ENCODE measurements at regions not wholly inside any gene's neighbourhood (a gene's known extent, or its start where the extent isn't known, plus 50 kb on each side); places are given as distances from the start of the nearest gene placed in this dataset.

- Histone ChIP-seq H3K4me1 (ENCODE audit: control insufficient read depth, insufficient read depth, low read length) (peaks cover 40% of the 10 kb centered on the region), H3K9me3 (replicated peaks; ENCODE audit: control insufficient read depth, insufficient read depth, low read length) (no peaks in the 10 kb centered on the region), H3K9ac (ENCODE audit: control insufficient read depth, insufficient read depth, low read length) (peak overlapping the region; percentile 11), H3K79me2 (ENCODE audit: control insufficient read depth, insufficient read depth, low read length) (no peaks in the 10 kb centered on the region), H3K4me3 (0 out of 2 replicates have a peak overlapping the region, but pooled peaks have one; percentile 41), H3K4me2 (ENCODE audit: control insufficient read depth, insufficient read depth) (peak overlapping the region; percentile 97), H2AFZ (ENCODE audit: control insufficient read depth, low read depth, low read length) (no peak overlapping the region; the same call in none of the 2 replicates), H3K36me3 (ENCODE audit: control insufficient read depth in 2 of 2, insufficient read depth in 2 of 2, low read length in 1 of 2) (no peaks in the 10 kb centered on the region), H4K20me1 (ENCODE audit: control insufficient read depth, insufficient read depth) (no peaks in the 10 kb centered on the region), H3K27me3 (replicated peaks in 1 of 2; ENCODE audit: control insufficient read depth in 2 of 2, insufficient read depth in 2 of 2, low read length in 1 of 2) (no peaks in the 10 kb centered on the region), H3K27ac (ENCODE audit: control insufficient read depth, insufficient read depth) (peak overlapping the region; percentile 99)
- no TSS peak for BruUV-seq (replicated peaks)
- RAD21 ChIA-PET (ENCODE audit: unreplicated experiment) = interaction anchor here (0.8 to 4.3 kb wide), 14 partner anchors 16 to 173 kb away, joined by 3 to 35 read pairs (median 6); no protein-coding TSS in a partner anchor
- CTCF ChIA-PET = interaction anchor here (0.7 to 1.6 kb wide), 6 partner anchors 8 to 717 kb away, joined by 3 to 5 read pairs (median 4); no protein-coding TSS in a partner anchor
- DNase-seq (ENCODE audit: low read depth, low spot score) (no peak), ATAC-seq (no peak), FAIRE-seq (no peak)
- POLR2A ChIA-PET = interaction anchor here (1.0 to 1.2 kb wide), 2 partner anchors 22 to 47 kb away, joined by 3 read pairs; no protein-coding TSS in a partner anchor
- 0% methylated on average over 1 of the region's 1 CpG for WGBS (ENCODE audit: insufficient coverage, insufficient replicate concordance, low lambda C conversion rate, missing lambda C conversion rate)
- in situ Hi-C loops (cut with MboI) = no loop called here
- intact Hi-C loops (cut with micrococcal nuclease; ENCODE audit: unreplicated experiment) = loop anchor here (1.0 to 5.0 kb wide), 5 partner anchors 16 to 337 kb away; partner anchors contain the start of gene ATP2B1
- SMC1A ChIA-PET (ENCODE audit: uncharacterized antibody, unreplicated experiment) = interaction anchor here (0.7 to 6.4 kb wide), 18 partner anchors 8 to 333 kb away, joined by 3 to 49 read pairs (median 4); no protein-coding TSS in a partner anchor
- TF ChIP-seq BHLHE40 (IDR thresholded peaks at IDR 0.05; ENCODE audit: borderline replicate concordance in 1 of 2, low read depth in 2 of 2, low read length in 1 of 2) (no peak), HSF1 (IDR thresholded peaks at IDR 0.05; ENCODE audit: low read depth, low read length) (no peak), CUX1 (IDR thresholded peaks at IDR 0.05; ENCODE audit: insufficient replicate concordance, low read depth, low read length) (no peak), ZBTB11 (CRISPR knock-in tag; IDR thresholded peaks at IDR 0.05) (no peak), GATAD2B (conservative IDR thresholded peaks at IDR 0.05; ENCODE audit: low read depth) (no peak), SRF (IDR thresholded peaks at IDR 0.05; ENCODE audit: low read depth in 2 of 2, low read length in 2 of 2) (no peak), TCF3 (IDR thresholded peaks at IDR 0.05; ENCODE audit: borderline replicate concordance, insufficient read depth, low read depth, low read length) (no peak), TCF12 (IDR thresholded peaks at IDR 0.05; ENCODE audit: low read depth, low read length) (no peak), SMC3 (IDR thresholded peaks at IDR 0.05; ENCODE audit: borderline replicate concordance, low read length) (no peak), POLR2A (IDR thresholded peaks at IDR 0.05; ENCODE audit: low read depth, low read length) (no peak), CREB1 (IDR thresholded peaks at IDR 0.05; ENCODE audit: low read depth) (no peak), SIX5 (IDR thresholded peaks at IDR 0.05; ENCODE audit: low read depth, low read length, severe bottlenecking) (no peak), ASH2L (IDR thresholded peaks at IDR 0.05; ENCODE audit: borderline replicate concordance, low read depth) (no peak), STAT1 (conservative IDR thresholded peaks at IDR 0.05) (no peak), POLR2AphosphoS5 (IDR thresholded peaks at IDR 0.05; ENCODE audit: low read length) (no peak)
These were observed 171.1 kb upstream of the ATP2B1 start for GRCh38 chr12:89879766-89880165.

All from GM12878 (cell line).